Vagina (tissue), 2 donors: ENCODE measurements at regions not wholly inside any gene's neighbourhood (a gene's known extent, or its start where the extent isn't known, plus 50 kb on each side); places are given as distances from the start of the nearest gene placed in this dataset.

Experiments
- CTCF ChIP-seq, 3 experiments: fragments of 450-650 bp in 2 of 3; fragments of 200-600 bp in 1 of 3; sonication (generic) in 1 of 3; IDR thresholded peaks; one replicate each; pipeline ENCODE4 v1.5.1; 2017 to 2019; ENCODE audit warnings: antibody characterized with exemption in 3 of 3, mild to moderate bottlenecking in 2 of 3, moderate library complexity in 2 of 3
- POLR2A ChIP-seq, 2 donors: fragments of 450-650 bp; IDR thresholded peaks; one replicate each; pipeline ENCODE4 v1.6.1; 2017; ENCODE audit warnings: antibody characterized with exemption in 2 of 2, mild to moderate bottlenecking in 2 of 2, moderate library complexity in 2 of 2
- POLR2AphosphoS5 ChIP-seq, 2 donors: sonication (generic); formaldehyde crosslinking; IDR thresholded peaks; one replicate each; pipeline ENCODE4 v1.9.0; 2017; ENCODE audit warnings: antibody characterized with exemption in 2 of 2, mild to moderate bottlenecking in 2 of 2, low read depth in 1 of 2; ENCODE audit not compliant: insufficient read depth in 1 of 2

- TF ChIP-seq CTCF (IDR thresholded peaks at IDR 0.05) (no peak), POLR2A (IDR thresholded peaks at IDR 0.05) (no peak), POLR2AphosphoS5 (IDR thresholded peaks at IDR 0.05; ENCODE audit: insufficient read depth in 1 of 2, low read depth in 1 of 2) (no peak)
Measured at GRCh38 chr4:111698361-111698760, 446.9 kb upstream of the FAM241A start.
